Adrenal gland (tissue), 5 donors: ENCODE measurements at regions not wholly inside any gene's neighbourhood (a gene's known extent, or its start where the extent isn't known, plus 50 kb on each side); places are given as distances from the start of the nearest gene placed in this dataset.

Experiments used
- CTCF ChIP-seq, 6 experiments: fragments of 450-650 bp in 4 of 6; fragments of 200-600 bp in 2 of 6; sonication (generic) in 1 of 6; IDR thresholded peaks; 1 replicate in 5 of 6; 2 replicates in 1 of 6; pipeline versions ENCODE4 v1.5.1 to v1.8.0; 2016 to 2021; ENCODE audit warnings: antibody characterized with exemption in 6 of 6, mild to moderate bottlenecking in 2 of 6, moderate library complexity in 1 of 6
- POLR2A ChIP-seq, 2 donors: fragments of 450-650 bp; IDR thresholded peaks; one replicate each; pipeline ENCODE4 v1.6.1; 2017; ENCODE audit warnings: antibody characterized with exemption in 2 of 2, mild to moderate bottlenecking in 2 of 2, moderate library complexity in 1 of 2
- donor health status: DM: no; HTN: no; CAD: no.

GRCh38 chr12:105978686-105979085, 160.1 kb downstream of the NUAK1 start:
- TF ChIP-seq POLR2A (IDR thresholded peaks at IDR 0.05) (no peak), CTCF (IDR thresholded peaks at IDR 0.05) (no peak)
